GM06990 (cell line): ENCODE measurements at regions not wholly inside any gene's neighbourhood (a gene's known extent, or its start where the extent isn't known, plus 50 kb on each side); places are given as distances from the start of the nearest gene placed in this dataset.
"Not testable (repeated sequence)": the region's sequence is repeated elsewhere in the genome, so short reads cannot be mapped to it uniquely, and the experiment has no call there.

ENCODE experiments used
- DNase-seq: peaks from one replicate; pipeline ENCODE4 v3.0.0-alpha.2; 2011; ENCODE audit not compliant: insufficient read length; ENCODE audit errors: extremely low read depth
- H3K27me3 ChIP-seq: replicated peaks from 2 replicates; pipeline ENCODE4 v1.6.0; 2011; ENCODE audit warnings: low read length; ENCODE audit not compliant: control insufficient read depth, insufficient read depth
- H3K36me3 ChIP-seq: 2 replicates; pipeline ENCODE4 v1.5.1; 2011; ENCODE audit warnings: low read length; ENCODE audit not compliant: control insufficient read depth, insufficient read depth
- H3K4me3 ChIP-seq: replicated peaks from 2 replicates; pipeline ENCODE4 v1.5.1; 2011; ENCODE audit warnings: low read depth, mild to moderate bottlenecking, control low read depth, low read length
- CTCF ChIP-seq: IDR thresholded peaks from 2 replicates; pipeline ENCODE4 v1.5.1; 2011; ENCODE audit warnings: low read length, control low read depth, mild to moderate bottlenecking, inconsistent platforms; ENCODE audit not compliant: insufficient read depth, poor library complexity, severe bottlenecking

DNA sequence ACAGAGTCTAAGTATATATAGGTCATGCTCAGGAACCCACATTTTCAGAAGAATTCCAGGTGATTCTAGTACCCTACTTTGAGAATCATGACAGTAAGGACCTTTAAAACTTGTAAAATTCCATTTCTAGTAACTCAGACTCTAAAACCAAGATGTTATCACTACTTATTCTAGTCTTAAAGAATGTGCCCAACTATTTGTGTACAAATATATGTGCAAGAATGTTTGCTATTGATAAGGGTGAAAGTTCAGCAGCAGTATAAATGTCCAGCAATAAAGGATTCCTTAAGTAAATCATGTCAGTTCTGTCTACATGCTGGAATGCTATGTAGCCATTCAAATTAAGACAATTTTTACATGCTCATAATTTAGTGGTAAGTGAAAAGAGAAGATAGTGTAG, 71.1 kb upstream of the MAGEB2 start:
- TF ChIP-seq CTCF, result no peak
- no peak for DNase-seq
- Histone ChIP-seq H3K4me3 (no peak overlapping the region), H3K36me3 (no peaks in the 10 kb centered on the region), H3K27me3 (no peaks in the 10 kb centered on the region)

DNA sequence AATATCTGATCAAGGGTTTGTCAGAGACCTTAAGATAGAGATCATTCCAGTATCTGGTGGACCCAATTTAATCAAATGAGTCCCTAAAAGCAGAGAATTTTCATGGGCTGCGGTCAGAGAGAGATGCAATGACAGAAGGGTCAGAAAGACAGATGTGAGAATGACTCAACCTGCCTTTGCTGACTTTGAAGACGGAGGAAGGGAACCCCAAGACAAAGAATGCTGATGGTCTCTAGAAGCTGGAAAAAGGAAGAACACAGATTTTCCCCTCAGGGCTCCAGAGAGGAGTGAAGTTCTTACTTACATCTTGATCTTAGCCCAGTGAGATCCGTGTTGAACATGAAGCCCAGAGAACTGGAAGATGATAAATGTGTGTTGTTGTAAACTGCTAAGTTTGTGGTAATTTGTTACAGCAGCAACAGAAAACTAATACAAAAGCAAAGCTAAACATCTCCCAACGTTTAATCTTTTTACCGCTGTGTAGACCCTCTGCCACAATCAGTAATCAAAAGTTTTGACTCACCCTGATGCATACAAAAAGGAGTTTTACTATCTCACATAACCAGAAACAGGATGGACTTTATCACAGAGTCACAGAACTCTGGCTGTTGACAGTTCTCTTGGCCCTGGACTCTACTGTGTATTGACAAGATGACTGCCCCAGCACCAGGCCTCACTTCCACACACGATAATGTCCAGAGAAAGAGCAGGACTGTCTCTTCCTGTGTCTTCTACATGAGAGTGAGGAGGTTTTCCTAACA, 70.2 kb upstream of the MAGEB2 start:
- DNase-seq, result no peak
- Histone ChIP-seq H3K4me3 (no peak overlapping the region), H3K36me3 (no peaks in the 10 kb centered on the region), H3K27me3 (no peaks in the 10 kb centered on the region)
- no peak for TF ChIP-seq CTCF

- Histone ChIP-seq H3K27me3 (no peaks in the 10 kb centered on the region), H3K4me3 (no peak overlapping the region), H3K36me3 (no peaks in the 10 kb centered on the region)
- no peak for DNase-seq
- TF ChIP-seq CTCF, result no peak
Observed at GRCh38 chrX:30147996-30148643, 67.2 kb upstream of the MAGEB2 start.

GRCh38 chrX:30149206-30149605, 66.2 kb upstream of the MAGEB2 start:
- DNase-seq, result not testable (repeated sequence)

GRCh38 chrX:30150196-30150895, 65.0 kb upstream of the MAGEB2 start:
- Histone ChIP-seq H3K27me3 (no peaks in the 10 kb centered on the region), H3K36me3 (no peaks in the 10 kb centered on the region), H3K4me3 (no peak overlapping the region)
- no peak for DNase-seq
- no peak for TF ChIP-seq CTCF

More at GRCh38 chrX:30149206-30149605, 66.2 kb upstream of the MAGEB2 start:
- H3K4me3 ChIP-seq, H3K27me3 ChIP-seq, H3K36me3 ChIP-seq: not testable (repeated sequence)

DNA sequence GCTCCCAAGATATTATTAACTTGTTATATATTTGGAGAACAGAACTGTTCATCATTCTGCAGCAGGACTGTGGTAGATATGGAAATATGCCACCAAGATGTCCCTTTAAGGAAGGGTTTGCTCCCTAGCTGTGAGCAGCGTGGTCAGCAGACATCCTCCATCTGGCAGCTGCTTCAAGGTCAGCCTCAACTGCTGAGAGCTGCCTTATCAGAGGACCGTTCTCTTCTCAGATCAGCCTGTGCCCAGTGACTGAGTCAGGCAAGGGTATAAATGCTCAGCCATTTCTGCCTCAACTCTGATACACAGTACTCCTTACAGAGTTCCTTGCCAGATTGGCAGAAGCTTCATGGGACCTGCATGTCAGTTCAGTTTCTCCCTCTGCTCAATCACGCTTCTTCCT, 63.4 kb upstream of the MAGEB2 start:
- no peaks in the 10 kb centered on the region for H3K36me3 ChIP-seq

More for the DNA sequence above, 63.4 kb upstream of the MAGEB2 start:
- Histone ChIP-seq H3K4me3 (no peak overlapping the region), H3K27me3 (no peaks in the 10 kb centered on the region)
- no peak for DNase-seq
- TF ChIP-seq CTCF, result no peak
